ENCODE measurements at regions not wholly inside any gene's neighbourhood (a gene's known extent, or its start where the extent isn't known, plus 50 kb on each side); places are given as distances from the start of the nearest gene placed in this dataset.

GRCh38 chr16:51061328-51061727, 89.7 kb downstream of the SALL1 start:
- 100% methylated on average over 1 to 2 of the region's 2 CpGs for WGBS, 2 experiments (ENCODE audit: insufficient coverage in 1 of 2, insufficient read length in 1 of 2)
- Histone ChIP-seq H3K36me3 (ENCODE audit: control insufficient read depth, insufficient read depth, low read length) (no peaks in the 10 kb centered on the region), H3K4me1 (ENCODE audit: control insufficient read depth, insufficient read depth, low read length) (no peaks in the 10 kb centered on the region), H3K9me3 (ENCODE audit: control insufficient read depth, low read length) (no peaks in the 10 kb centered on the region), H3K9ac (ENCODE audit: extremely low read depth, low read length, poor library complexity, severe bottlenecking) (no peak overlapping the region), H3K4me3 (ENCODE audit: low read length) (no peak overlapping the region), H3K27ac (ENCODE audit: low read depth, low read length) (no peak overlapping the region), H3K27me3 (ENCODE audit: control insufficient read depth, insufficient read depth, low read length, poor library complexity, severe bottlenecking) (no peaks in the 10 kb centered on the region)
- peaks cover 2% of the 10 kb centered on the region for H3K27me3 Mint-ChIP-seq (ENCODE audit: insufficient read depth)
- H3K27ac Mint-ChIP-seq, result no peak overlapping the region
- H3K4me3 Mint-ChIP-seq, result no peak overlapping the region
- no peaks in the 10 kb centered on the region for H3K36me3 Mint-ChIP-seq (ENCODE audit: low read depth)
- TF ChIP-seq CTCF (conservative IDR thresholded peaks at IDR 0.05), result no peak
- DNase-seq, result no peak
- H3K4me1 Mint-ChIP-seq, result no peaks in the 10 kb centered on the region
- no peaks in the 10 kb centered on the region for H3K9me3 Mint-ChIP-seq

- no peak overlapping the region for H3K9ac ChIP-seq (ENCODE audit: extremely low read depth, low read length, poor library complexity, severe bottlenecking)
- no peak for TF ChIP-seq CTCF (conservative IDR thresholded peaks at IDR 0.05)
- no peak overlapping the region for H3K4me3 Mint-ChIP-seq
- no peak overlapping the region for H3K27ac Mint-ChIP-seq
- DNase-seq, result no peak
- no peaks in the 10 kb centered on the region for H3K9me3 Mint-ChIP-seq
- H3K4me1 ChIP-seq (ENCODE audit: control insufficient read depth, insufficient read depth, low read length), result no peaks in the 10 kb centered on the region
- 93% methylated on average over 2 of the region's 2 CpGs; no CpG with 5 or more reads in 1 of the 2 experiments for WGBS, 2 experiments (ENCODE audit: insufficient coverage in 1 of 2, insufficient read length in 1 of 2)
- no peaks in the 10 kb centered on the region for H3K36me3 Mint-ChIP-seq (ENCODE audit: low read depth)
- H3K27me3 Mint-ChIP-seq (ENCODE audit: insufficient read depth), result peaks cover 11% of the 10 kb centered on the region
- peaks cover 4% of the 10 kb centered on the region for H3K27me3 ChIP-seq (ENCODE audit: control insufficient read depth, insufficient read depth, low read length, poor library complexity, severe bottlenecking)
- no peak overlapping the region for H3K27ac ChIP-seq (ENCODE audit: low read depth, low read length)
- no peak overlapping the region for H3K4me3 ChIP-seq (ENCODE audit: low read length)
- no peaks in the 10 kb centered on the region for H3K9me3 ChIP-seq (ENCODE audit: control insufficient read depth, low read length)
- H3K36me3 ChIP-seq (ENCODE audit: control insufficient read depth, insufficient read depth, low read length), result no peaks in the 10 kb centered on the region
- no peaks in the 10 kb centered on the region for H3K4me1 Mint-ChIP-seq
Measured at GRCh38 chr16:51057969-51058337, 93.1 kb downstream of the SALL1 start.

GRCh38 chr16:51057102-51057793, 93.8 kb downstream of the SALL1 start:
- Mint-ChIP-seq H3K9me3 (no peaks in the 10 kb centered on the region), H3K4me1 (no peaks in the 10 kb centered on the region), H3K27ac (no peak overlapping the region), H3K4me3 (no peak overlapping the region), H3K36me3 (ENCODE audit: low read depth) (no peaks in the 10 kb centered on the region), H3K27me3 (ENCODE audit: insufficient read depth) (peaks cover 11% of the 10 kb centered on the region)
- WGBS, 2 experiments (ENCODE audit: insufficient coverage in 1 of 2, insufficient read length in 1 of 2), result 90 to 95% methylated on average over 2 to 7 of the region's 8 CpGs
- H3K9me3 ChIP-seq (ENCODE audit: control insufficient read depth, low read length), result no peaks in the 10 kb centered on the region
- H3K27me3 ChIP-seq (ENCODE audit: control insufficient read depth, insufficient read depth, low read length, poor library complexity, severe bottlenecking), result peaks cover 4% of the 10 kb centered on the region
- no peaks in the 10 kb centered on the region for H3K4me1 ChIP-seq (ENCODE audit: control insufficient read depth, insufficient read depth, low read length)
- no peak overlapping the region for H3K9ac ChIP-seq (ENCODE audit: extremely low read depth, low read length, poor library complexity, severe bottlenecking)
- no peak for TF ChIP-seq CTCF (conservative IDR thresholded peaks at IDR 0.05)
- DNase-seq, result no peak
- H3K4me3 ChIP-seq (ENCODE audit: low read length), result no peak overlapping the region
- H3K27ac ChIP-seq (ENCODE audit: low read depth, low read length), result no peak overlapping the region
- H3K36me3 ChIP-seq (ENCODE audit: control insufficient read depth, insufficient read depth, low read length), result no peaks in the 10 kb centered on the region
